Liver (tissue), 3 donors: ENCODE measurements at regions not wholly inside any gene's neighbourhood (a gene's known extent, or its start where the extent isn't known, plus 50 kb on each side); places are given as distances from the start of the nearest gene placed in this dataset.

ENCODE experiments used
- EGR1 ChIP-seq, 2 donors: IDR thresholded peaks; 2 replicates each; pipeline ENCODE4 v1.6.1; 2016 to 2018; ENCODE audit warnings: antibody characterized with exemption in 2 of 2, low read depth in 2 of 2
- HNF4G ChIP-seq: IDR thresholded peaks from 2 replicates; pipeline ENCODE4 v1.6.1; 2016; ENCODE audit warnings: antibody characterized with exemption
- RAD21 ChIP-seq, 2 donors: IDR thresholded peaks; 2 replicates each; pipeline ENCODE4 v1.6.1; 2016; ENCODE audit warnings: antibody characterized with exemption in 2 of 2, mild to moderate bottlenecking in 2 of 2
- TAF1 ChIP-seq: conservative IDR thresholded peaks from 2 replicates; pipeline ENCODE4 v1.6.1; 2016; ENCODE audit warnings: antibody characterized with exemption, mild to moderate bottlenecking
- YY1 ChIP-seq: IDR thresholded peaks from 2 replicates; pipeline ENCODE4 v1.6.1; 2016; ENCODE audit warnings: antibody characterized with exemption, mild to moderate bottlenecking
- TF ChIP-seq, protein P1 (sequence below): fragments of 150-350 bp; IDR thresholded peaks from 2 replicates; pipeline ENCODE4 v1.5.1; 2017; ENCODE audit warnings: improper control_type of control experiment, low read depth, low read length; ENCODE audit not compliant: missing input control
- TF ChIP-seq, protein P2 (sequence below): IDR thresholded peaks from 2 replicates; pipeline ENCODE4 v1.6.1; 2016; ENCODE audit warnings: antibody characterized with exemption
- donor health status: healthy.
- donor health status: healthy.

DNA sequence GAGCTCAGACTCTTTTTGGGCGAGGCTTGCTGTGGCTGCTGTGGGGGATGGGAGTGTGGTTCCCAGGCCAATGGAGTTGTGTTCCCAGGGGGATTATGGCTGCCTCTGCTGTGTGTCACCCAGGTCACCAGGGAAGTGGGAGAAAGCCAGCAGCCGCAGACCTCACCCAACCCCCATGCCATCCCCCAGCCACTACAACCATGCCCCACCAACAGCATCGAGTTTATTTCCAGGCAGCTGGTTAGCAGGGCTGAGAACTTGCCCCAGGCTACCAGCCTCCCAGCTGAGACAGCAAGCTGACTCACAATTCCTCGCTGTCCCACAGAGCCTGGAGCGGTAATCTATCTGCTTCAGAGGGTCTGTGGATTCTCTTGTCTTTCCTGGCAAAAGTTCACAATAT is 331.7 kb downstream of the FRK start:
- TF ChIP-seq, protein P1, sequence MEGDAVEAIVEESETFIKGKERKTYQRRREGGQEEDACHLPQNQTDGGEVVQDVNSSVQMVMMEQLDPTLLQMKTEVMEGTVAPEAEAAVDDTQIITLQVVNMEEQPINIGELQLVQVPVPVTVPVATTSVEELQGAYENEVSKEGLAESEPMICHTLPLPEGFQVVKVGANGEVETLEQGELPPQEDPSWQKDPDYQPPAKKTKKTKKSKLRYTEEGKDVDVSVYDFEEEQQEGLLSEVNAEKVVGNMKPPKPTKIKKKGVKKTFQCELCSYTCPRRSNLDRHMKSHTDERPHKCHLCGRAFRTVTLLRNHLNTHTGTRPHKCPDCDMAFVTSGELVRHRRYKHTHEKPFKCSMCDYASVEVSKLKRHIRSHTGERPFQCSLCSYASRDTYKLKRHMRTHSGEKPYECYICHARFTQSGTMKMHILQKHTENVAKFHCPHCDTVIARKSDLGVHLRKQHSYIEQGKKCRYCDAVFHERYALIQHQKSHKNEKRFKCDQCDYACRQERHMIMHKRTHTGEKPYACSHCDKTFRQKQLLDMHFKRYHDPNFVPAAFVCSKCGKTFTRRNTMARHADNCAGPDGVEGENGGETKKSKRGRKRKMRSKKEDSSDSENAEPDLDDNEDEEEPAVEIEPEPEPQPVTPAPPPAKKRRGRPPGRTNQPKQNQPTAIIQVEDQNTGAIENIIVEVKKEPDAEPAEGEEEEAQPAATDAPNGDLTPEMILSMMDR = no peak
- TF ChIP-seq HNF4G (no peak), TAF1 (no peak), RAD21 (IDR thresholded peaks at IDR 0.05) (no peak), YY1 (no peak), EGR1 (IDR thresholded peaks at IDR 0.05; ENCODE audit: low read depth in 2 of 2) (no peak)
- TF ChIP-seq, protein P2, sequence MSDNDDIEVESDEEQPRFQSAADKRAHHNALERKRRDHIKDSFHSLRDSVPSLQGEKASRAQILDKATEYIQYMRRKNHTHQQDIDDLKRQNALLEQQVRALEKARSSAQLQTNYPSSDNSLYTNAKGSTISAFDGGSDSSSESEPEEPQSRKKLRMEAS = no peak
